K562 (cell line): ENCODE measurements at regions not wholly inside any gene's neighbourhood (a gene's known extent, or its start where the extent isn't known, plus 50 kb on each side); places are given as distances from the start of the nearest gene placed in this dataset.

ENCODE experiments used
- ATAC-seq: fragments of 200-7000 bp; cut with Tn5 transposase; 3 replicates; pipeline ENCODE4 v1.9.1; 2020; ENCODE audit warnings: moderate library complexity
- BruUV-seq: library from RNA; stranded (reverse); fragments of 400-500 nt; replicated peaks from 2 replicates; lab custom pipeline; 2021; lab: Mats Ljungman, UMichigan
- CTCF ChIA-PET: fragments of 300-600 bp; formaldehyde crosslinking; extraction: SDS; loops from one replicate; lab custom pipeline; 2021; ENCODE audit warnings: low intra/inter-chr PET ratio; lab: Yijun Ruan, JAX
- POLR2A ChIA-PET: fragments of 300-600, 350-650 bp; sonication (Branson Sonifier 250); formaldehyde crosslinking; extraction: SDS; loops from one replicate; lab custom pipeline; 2021; ENCODE audit warnings: antibody characterized with exemption, inconsistent platforms; lab: Yijun Ruan, JAX
- DNase-seq, 4 experiments: peaks; one replicate each; pipeline versions ENCODE4 v3.0.0 to v3.0.0-alpha.2; 2011 to 2018; ENCODE audit warnings: low spot score in 3 of 4, mixed read lengths in 3 of 4; ENCODE audit errors: extremely low read depth in 1 of 4
- FAIRE-seq: peaks from 2 replicates; lab custom pipeline; 2011; peaks lifted over from hg19 to GRCh38; lab: Jason Lieb, UNC
- H2AFZ ChIP-seq: 2 replicates; pipeline ENCODE4 v1.6.0; 2011; ENCODE audit warnings: low read depth, low read length, control low read depth, inconsistent platforms
- H3K27ac ChIP-seq: fragments of 200-600 bp; 3 replicates; pipeline ENCODE4 v1.8.0; 2011; ENCODE audit warnings: low read depth, mild to moderate bottlenecking, control low read depth, inconsistent platforms, low read length, moderate library complexity, mixed read lengths; ENCODE audit errors: extremely low read depth
- H3K27me3 ChIP-seq, 2 experiments: fragments of 300-600 bp in 1 of 2; 2 replicates in 1 of 2; 3 replicates in 1 of 2; pipeline versions ENCODE4 v1.6.0 to v1.8.0; 2011; ENCODE audit warnings: inconsistent platforms in 2 of 2, low read length in 2 of 2, mild to moderate bottlenecking in 1 of 2, mixed read lengths in 1 of 2, moderate library complexity in 1 of 2; ENCODE audit not compliant: control insufficient read depth in 2 of 2, insufficient read depth in 2 of 2
- H3K36me3 ChIP-seq: fragments of 300-600 bp; 3 replicates; pipeline ENCODE4 v1.8.0; 2011; ENCODE audit warnings: mild to moderate bottlenecking, low read length, inconsistent platforms; ENCODE audit not compliant: control insufficient read depth, insufficient read depth
- H3K4me1 ChIP-seq, 2 experiments: fragments of 200-600 bp in 1 of 2; replicated peaks in 1 of 2; 2 replicates in 1 of 2; 3 replicates in 1 of 2; pipeline versions ENCODE4 v1.5.1 to v1.8.0; 2011; ENCODE audit warnings: inconsistent platforms in 2 of 2, low read length in 2 of 2, mild to moderate bottlenecking in 1 of 2, mixed read lengths in 1 of 2, moderate library complexity in 1 of 2; ENCODE audit not compliant: control insufficient read depth in 2 of 2, insufficient read depth in 2 of 2
- H3K4me2 ChIP-seq: 2 replicates; pipeline ENCODE4 v1.6.1; 2011; ENCODE audit warnings: low read length, control low read depth, inconsistent platforms, mixed read lengths; ENCODE audit not compliant: insufficient read depth
- H3K4me3 ChIP-seq: fragments of 200-600 bp; sonication (generic), shearing (Covaris generic); 2 replicates; pipeline ENCODE4 v1.5.1; 2016; ENCODE audit warnings: control low read depth, inconsistent platforms
- H3K79me2 ChIP-seq: fragments of 200-600 bp; 3 replicates; pipeline ENCODE4 v1.8.0; 2011; ENCODE audit warnings: low read length, inconsistent platforms; ENCODE audit not compliant: control insufficient read depth, insufficient read depth
- H3K9ac ChIP-seq, 2 experiments: 2 replicates each; pipeline versions ENCODE4 v1.6.0 to v1.6.1; 2011; ENCODE audit warnings: low read depth in 2 of 2, low read length in 2 of 2, control low read depth in 1 of 2, inconsistent platforms in 1 of 2, mild to moderate bottlenecking in 1 of 2, mixed read lengths in 1 of 2; ENCODE audit not compliant: insufficient read depth in 1 of 2
- H3K9me1 ChIP-seq: one replicate; pipeline ENCODE4 v1.6.0; 2011; ENCODE audit warnings: inconsistent platforms, mild to moderate bottlenecking, low read length, moderate library complexity; ENCODE audit not compliant: control insufficient read depth, insufficient read depth
- H3K9me3 ChIP-seq: replicated peaks from 2 replicates; pipeline ENCODE4 v1.5.1; 2011; ENCODE audit warnings: low read depth, low read length, inconsistent platforms; ENCODE audit not compliant: control insufficient read depth, insufficient read depth
- H4K20me1 ChIP-seq: replicated peaks from 2 replicates; pipeline ENCODE4 v1.6.1; 2011; ENCODE audit warnings: low read length, inconsistent platforms, mixed read lengths; ENCODE audit not compliant: control insufficient read depth, insufficient read depth
- ARNT ChIP-seq, 2 experiments: fragments of 450-650 bp; IDR thresholded peaks; 2 replicates each; pipeline ENCODE4 v1.6.1; 2016; ENCODE audit warnings: mild to moderate bottlenecking in 1 of 2
- ESRRB ChIP-seq: fragments of 250-450 bp; sonication (Bioruptor Pico); IDR thresholded peaks from 2 replicates; pipeline ENCODE4 v1.5.0; 2020; ENCODE audit warnings: mild to moderate bottlenecking, moderate library complexity, borderline replicate concordance
- HNRNPK ChIP-seq: fragments of 200-400 bp; formaldehyde crosslinking; IDR thresholded peaks from one replicate; pipeline ENCODE4 v1.6.1; 2018; ENCODE audit warnings: mild to moderate bottlenecking, low read depth, low read length; ENCODE audit not compliant: poor library complexity, severe bottlenecking
- KAT7 ChIP-seq: sonication (generic); formaldehyde crosslinking; IDR thresholded peaks from 2 replicates; pipeline ENCODE4 v1.8.0; 2022; ENCODE audit warnings: missing genetic modification reagents, mild to moderate bottlenecking, borderline replicate concordance
- POLR3A ChIP-seq: IDR thresholded peaks from 2 replicates; pipeline ENCODE4 v1.6.1; 2011; ENCODE audit warnings: borderline replicate concordance, mild to moderate bottlenecking, moderate library complexity; ENCODE audit not compliant: insufficient read length, insufficient read depth; ENCODE audit errors: extremely low read depth
- RB1 ChIP-seq: fragments of 450-650 bp; IDR thresholded peaks from 2 replicates; pipeline ENCODE4 v1.6.1; 2017; ENCODE audit warnings: low read depth, mild to moderate bottlenecking
- SIRT6 ChIP-seq: IDR thresholded peaks from one replicate; pipeline ENCODE4 v1.6.1; 2012; ENCODE audit warnings: low read depth, mild to moderate bottlenecking, control low read depth, inconsistent platforms, low read length, moderate library complexity
- SMAD2 ChIP-seq: fragments of 150-350 bp; IDR thresholded peaks from 2 replicates; pipeline ENCODE4 v1.6.1; 2014; ENCODE audit warnings: low read depth, mild to moderate bottlenecking, low read length
- SREBF2 ChIP-seq: sonication (generic); formaldehyde crosslinking; IDR thresholded peaks from 2 replicates; pipeline ENCODE4 v1.4.0; 2020; ENCODE audit warnings: mild to moderate bottlenecking, missing genetic modification reagents
- TGIF2 ChIP-seq: sonication (generic); formaldehyde crosslinking; IDR thresholded peaks from 2 replicates; pipeline ENCODE4 v1.8.1; 2022; ENCODE audit warnings: mild to moderate bottlenecking, missing genetic modification reagents, moderate library complexity
- ZNF444 ChIP-seq: fragments of 250-450 bp; sonication (Bioruptor Pico); IDR thresholded peaks from 2 replicates; pipeline ENCODE4 v1.4.0; 2020; ENCODE audit warnings: mild to moderate bottlenecking, moderate library complexity
- in situ Hi-C: fragments of 300-500 bp; cut with MboI; formaldehyde crosslinking; loops from 4 replicates; pipeline ENCODE4 v1.15.0; 2018; ENCODE audit warnings: inconsistent platforms, mixed read lengths
- intact Hi-C: fragments of 100-400 bp; cut with micrococcal nuclease; formaldehyde crosslinking; loops from 2 replicates; pipeline ENCODE4 v1.14.2; 2022
- TF ChIP-seq, protein P1 (sequence below): fragments of 250-450 bp; sonication (Bioruptor Pico); IDR thresholded peaks from 2 replicates; pipeline ENCODE4 v1.4.0; 2020; ENCODE audit warnings: mild to moderate bottlenecking, moderate library complexity
- TF ChIP-seq, protein P2 (sequence below): fragments of 200-800 bp; sonication (Bioruptor generic); IDR thresholded peaks from 2 replicates; pipeline ENCODE4 v1.6.1; 2016; ENCODE audit warnings: missing genetic modification characterization, missing compliant biosample characterization

DNA sequence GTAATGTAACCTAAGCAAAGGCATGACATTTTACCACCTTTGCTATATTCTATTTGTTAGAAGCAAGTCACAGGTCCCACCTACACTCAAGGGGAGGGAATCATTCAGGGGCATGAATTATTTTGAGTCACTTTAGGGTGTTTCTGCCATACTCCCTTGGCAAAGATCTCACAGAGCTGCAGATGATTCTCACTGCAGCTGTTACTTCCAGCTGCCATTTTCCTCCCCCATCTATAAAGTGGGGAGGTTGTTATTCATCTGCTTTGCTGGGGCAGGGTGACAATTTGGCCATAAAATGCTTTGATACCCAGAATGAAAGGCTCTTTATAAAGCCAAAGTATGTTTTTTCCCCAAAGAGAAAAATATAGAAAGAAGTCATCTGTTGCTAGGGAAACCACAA is 136.5 kb upstream of the SMIM31 start:
- CTCF ChIA-PET: no interaction called here
- POLR2A ChIA-PET: no interaction called here
- Histone ChIP-seq H3K9me3 (no peaks in the 10 kb centered on the region), H3K27me3 (no peaks in the 10 kb centered on the region), H3K9me1 (no peaks in the 10 kb centered on the region), H3K79me2 (no peaks in the 10 kb centered on the region), H2AFZ (no peak overlapping the region), H3K4me2 (no peak overlapping the region), H3K4me1 (no peaks in the 10 kb centered on the region), H3K27ac (no peak overlapping the region), H3K9ac (no peak overlapping the region), H3K36me3 (no peaks in the 10 kb centered on the region), H3K4me3 (no peak overlapping the region), H4K20me1 (no peaks in the 10 kb centered on the region)
- BruUV-seq: no TSS peak
- ATAC-seq (no peak), DNase-seq (no peak), FAIRE-seq (no peak)
- TF ChIP-seq SMAD2 (no peak), ZNF444 (CRISPR knock-in tag) (no peak), TGIF2 (CRISPR knock-in tag) (no peak), POLR3A (no peak), ESRRB (CRISPR knock-in tag) (no peak), HNRNPK (no peak), SIRT6 (no peak), SREBF2 (no peak), ARNT (IDR thresholded peaks at IDR 0.05) (no peak), KAT7 (CRISPR knock-in tag) (no peak), RB1 (no peak)
- TF ChIP-seq, protein P1, sequence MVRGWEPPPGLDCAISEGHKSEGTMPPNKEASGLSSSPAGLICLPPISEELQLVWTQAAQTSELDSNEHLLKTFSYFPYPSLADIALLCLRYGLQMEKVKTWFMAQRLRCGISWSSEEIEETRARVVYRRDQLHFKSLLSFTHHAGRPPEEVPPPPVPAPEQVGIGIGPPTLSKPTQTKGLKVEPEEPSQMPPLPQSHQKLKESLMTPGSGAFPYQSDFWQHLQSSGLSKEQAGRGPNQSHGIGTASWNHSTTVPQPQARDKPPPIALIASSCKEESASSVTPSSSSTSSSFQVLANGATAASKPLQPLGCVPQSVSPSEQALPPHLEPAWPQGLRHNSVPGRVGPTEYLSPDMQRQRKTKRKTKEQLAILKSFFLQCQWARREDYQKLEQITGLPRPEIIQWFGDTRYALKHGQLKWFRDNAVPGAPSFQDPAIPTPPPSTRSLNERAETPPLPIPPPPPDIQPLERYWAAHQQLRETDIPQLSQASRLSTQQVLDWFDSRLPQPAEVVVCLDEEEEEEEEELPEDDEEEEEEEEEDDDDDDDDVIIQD (CRISPR knock-in tag): no peak
- TF ChIP-seq, protein P2, sequence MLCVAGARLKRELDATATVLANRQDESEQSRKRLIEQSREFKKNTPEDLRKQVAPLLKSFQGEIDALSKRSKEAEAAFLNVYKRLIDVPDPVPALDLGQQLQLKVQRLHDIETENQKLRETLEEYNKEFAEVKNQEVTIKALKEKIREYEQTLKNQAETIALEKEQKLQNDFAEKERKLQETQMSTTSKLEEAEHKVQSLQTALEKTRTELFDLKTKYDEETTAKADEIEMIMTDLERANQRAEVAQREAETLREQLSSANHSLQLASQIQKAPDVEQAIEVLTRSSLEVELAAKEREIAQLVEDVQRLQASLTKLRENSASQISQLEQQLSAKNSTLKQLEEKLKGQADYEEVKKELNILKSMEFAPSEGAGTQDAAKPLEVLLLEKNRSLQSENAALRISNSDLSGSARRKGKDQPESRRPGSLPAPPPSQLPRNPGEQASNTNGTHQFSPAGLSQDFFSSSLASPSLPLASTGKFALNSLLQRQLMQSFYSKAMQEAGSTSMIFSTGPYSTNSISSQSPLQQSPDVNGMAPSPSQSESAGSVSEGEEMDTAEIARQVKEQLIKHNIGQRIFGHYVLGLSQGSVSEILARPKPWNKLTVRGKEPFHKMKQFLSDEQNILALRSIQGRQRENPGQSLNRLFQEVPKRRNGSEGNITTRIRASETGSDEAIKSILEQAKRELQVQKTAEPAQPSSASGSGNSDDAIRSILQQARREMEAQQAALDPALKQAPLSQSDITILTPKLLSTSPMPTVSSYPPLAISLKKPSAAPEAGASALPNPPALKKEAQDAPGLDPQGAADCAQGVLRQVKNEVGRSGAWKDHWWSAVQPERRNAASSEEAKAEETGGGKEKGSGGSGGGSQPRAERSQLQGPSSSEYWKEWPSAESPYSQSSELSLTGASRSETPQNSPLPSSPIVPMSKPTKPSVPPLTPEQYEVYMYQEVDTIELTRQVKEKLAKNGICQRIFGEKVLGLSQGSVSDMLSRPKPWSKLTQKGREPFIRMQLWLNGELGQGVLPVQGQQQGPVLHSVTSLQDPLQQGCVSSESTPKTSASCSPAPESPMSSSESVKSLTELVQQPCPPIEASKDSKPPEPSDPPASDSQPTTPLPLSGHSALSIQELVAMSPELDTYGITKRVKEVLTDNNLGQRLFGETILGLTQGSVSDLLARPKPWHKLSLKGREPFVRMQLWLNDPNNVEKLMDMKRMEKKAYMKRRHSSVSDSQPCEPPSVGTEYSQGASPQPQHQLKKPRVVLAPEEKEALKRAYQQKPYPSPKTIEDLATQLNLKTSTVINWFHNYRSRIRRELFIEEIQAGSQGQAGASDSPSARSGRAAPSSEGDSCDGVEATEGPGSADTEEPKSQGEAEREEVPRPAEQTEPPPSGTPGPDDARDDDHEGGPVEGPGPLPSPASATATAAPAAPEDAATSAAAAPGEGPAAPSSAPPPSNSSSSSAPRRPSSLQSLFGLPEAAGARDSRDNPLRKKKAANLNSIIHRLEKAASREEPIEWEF: no peak
- in situ Hi-C loops (no loop called here), intact Hi-C loops (no loop called here)
